ENCODE measurements at regions not wholly inside any gene's neighbourhood (a gene's known extent, or its start where the extent isn't known, plus 50 kb on each side); places are given as distances from the start of the nearest gene placed in this dataset.

- DNase-seq: no peak
- H3K27me3 ChIP-seq (ENCODE audit: low read length): peaks cover 11% of the 10 kb centered on the region
- TF ChIP-seq EZH2 (IDR thresholded peaks at IDR 0.05; ENCODE audit: low read length, unreplicated experiment): no peak
- no peak for TF ChIP-seq CTCF (conservative IDR thresholded peaks at IDR 0.05; ENCODE audit: low read depth, low read length)
- TF ChIP-seq EZH2phosphoT487 (IDR thresholded peaks at IDR 0.05; ENCODE audit: borderline replicate concordance, low read length): no peak
- intact Hi-C loops (cut with micrococcal nuclease): no loop called here
- H3F3A ChIP-seq (ENCODE audit: low read length, unreplicated experiment): no peaks in the 10 kb centered on the region
- H3K79me2 ChIP-seq (ENCODE audit: low read length): no peaks in the 10 kb centered on the region
- POLR2A ChIA-PET (ENCODE audit: unreplicated experiment): no interaction called here
- H4K20me1 ChIP-seq (ENCODE audit: low read length): no peaks in the 10 kb centered on the region
- CTCF ChIA-PET: no interaction called here
- no peak overlapping the region for H3K4me3 ChIP-seq (ENCODE audit: low read length)
- no peaks in the 10 kb centered on the region for H3K9me2 ChIP-seq (replicated peaks; ENCODE audit: low read length)
- no peak overlapping the region for H2AFZ ChIP-seq (ENCODE audit: low read length)
- H3K9ac ChIP-seq (ENCODE audit: low read length): no peak overlapping the region
- ATAC-seq: no peak
- no peaks in the 10 kb centered on the region for H3K9me3 ChIP-seq (ENCODE audit: low read length)
- no peak overlapping the region for H3K4me2 ChIP-seq (ENCODE audit: low read length)
- no peaks in the 10 kb centered on the region for H3K4me1 ChIP-seq (ENCODE audit: insufficient read depth, low read length)
- no peak overlapping the region for H3K27ac ChIP-seq (ENCODE audit: low read length)
- no TSS peak for BruUV-seq (replicated peaks)
- no peaks in the 10 kb centered on the region for H3K36me3 ChIP-seq (ENCODE audit: low read depth, low read length)
Observed at GRCh38 chr7:25486656-25487055, 258.4 kb upstream of the NPVF start.

- H3K4me2 ChIP-seq (ENCODE audit: low read length): no peak overlapping the region
- no peaks in the 10 kb centered on the region for H3K9me3 ChIP-seq (ENCODE audit: low read length)
- TF ChIP-seq CTCF (conservative IDR thresholded peaks at IDR 0.05; ENCODE audit: low read depth, low read length) (no peak), EZH2phosphoT487 (IDR thresholded peaks at IDR 0.05; ENCODE audit: borderline replicate concordance, low read length) (no peak), EZH2 (IDR thresholded peaks at IDR 0.05; ENCODE audit: low read length, unreplicated experiment) (no peak)
- H2AFZ ChIP-seq (ENCODE audit: low read length): no peak overlapping the region
- H3K27ac ChIP-seq (ENCODE audit: low read length): no peak overlapping the region
- H3K9ac ChIP-seq (ENCODE audit: low read length): no peak overlapping the region
- H3K27me3 ChIP-seq (ENCODE audit: low read length): peaks cover 31% of the 10 kb centered on the region; the same call in 1 of the 2 replicates
- H3F3A ChIP-seq (ENCODE audit: low read length, unreplicated experiment): no peaks in the 10 kb centered on the region
- CTCF ChIA-PET: no interaction called here
- no TSS peak for BruUV-seq (replicated peaks)
- intact Hi-C loops (cut with micrococcal nuclease): no loop called here
- H3K4me3 ChIP-seq (ENCODE audit: low read length): no peak overlapping the region
- no peaks in the 10 kb centered on the region for H3K9me2 ChIP-seq (replicated peaks; ENCODE audit: low read length)
- DNase-seq: no peak
- H4K20me1 ChIP-seq (ENCODE audit: low read length): no peaks in the 10 kb centered on the region
- H3K36me3 ChIP-seq (ENCODE audit: low read depth, low read length): no peaks in the 10 kb centered on the region
- no peaks in the 10 kb centered on the region for H3K79me2 ChIP-seq (ENCODE audit: low read length)
- H3K4me1 ChIP-seq (ENCODE audit: insufficient read depth, low read length): no peaks in the 10 kb centered on the region
- no peak for ATAC-seq
- POLR2A ChIA-PET (ENCODE audit: unreplicated experiment): no interaction called here
Observed at GRCh38 chr7:25493805-25494366, 265.6 kb upstream of the NPVF start.

GRCh38 chr7:25494896-25495295 is 266.6 kb upstream of the NPVF start:
- TF ChIP-seq EZH2 (IDR thresholded peaks at IDR 0.05; ENCODE audit: low read length, unreplicated experiment) (no peak), CTCF (conservative IDR thresholded peaks at IDR 0.05; ENCODE audit: low read depth, low read length) (no peak), EZH2phosphoT487 (IDR thresholded peaks at IDR 0.05; ENCODE audit: borderline replicate concordance, low read length) (no peak)
- CTCF ChIA-PET: no interaction called here
- POLR2A ChIA-PET (ENCODE audit: unreplicated experiment): no interaction called here

More at GRCh38 chr7:25494896-25495295, 266.6 kb upstream of the NPVF start:
- peaks cover 31% of the 10 kb centered on the region; the same call in 1 of the 2 replicates for H3K27me3 ChIP-seq (ENCODE audit: low read length)
- no peaks in the 10 kb centered on the region for H3K9me3 ChIP-seq (ENCODE audit: low read length)
- H3K9ac ChIP-seq (ENCODE audit: low read length): no peak overlapping the region
- no peak overlapping the region for H3K4me2 ChIP-seq (ENCODE audit: low read length)
- no peak overlapping the region for H3K27ac ChIP-seq (ENCODE audit: low read length)
- no peaks in the 10 kb centered on the region for H3K79me2 ChIP-seq (ENCODE audit: low read length)
- H3K4me3 ChIP-seq (ENCODE audit: low read length): no peak overlapping the region
- no peak for ATAC-seq
- no peaks in the 10 kb centered on the region for H3F3A ChIP-seq (ENCODE audit: low read length, unreplicated experiment)
- H4K20me1 ChIP-seq (ENCODE audit: low read length): no peaks in the 10 kb centered on the region
- BruUV-seq (replicated peaks): no TSS peak
- no peaks in the 10 kb centered on the region for H3K9me2 ChIP-seq (replicated peaks; ENCODE audit: low read length)
- DNase-seq: no peak
- no peak overlapping the region for H2AFZ ChIP-seq (ENCODE audit: low read length)
- H3K4me1 ChIP-seq (ENCODE audit: insufficient read depth, low read length): no peaks in the 10 kb centered on the region
- intact Hi-C loops (cut with micrococcal nuclease): no loop called here
- H3K36me3 ChIP-seq (ENCODE audit: low read depth, low read length): no peaks in the 10 kb centered on the region

Data from PC-3 (cell line).